ENCODE measurements at regions not wholly inside any gene's neighbourhood (a gene's known extent, or its start where the extent isn't known, plus 50 kb on each side); places are given as distances from the start of the nearest gene placed in this dataset.

DNA sequence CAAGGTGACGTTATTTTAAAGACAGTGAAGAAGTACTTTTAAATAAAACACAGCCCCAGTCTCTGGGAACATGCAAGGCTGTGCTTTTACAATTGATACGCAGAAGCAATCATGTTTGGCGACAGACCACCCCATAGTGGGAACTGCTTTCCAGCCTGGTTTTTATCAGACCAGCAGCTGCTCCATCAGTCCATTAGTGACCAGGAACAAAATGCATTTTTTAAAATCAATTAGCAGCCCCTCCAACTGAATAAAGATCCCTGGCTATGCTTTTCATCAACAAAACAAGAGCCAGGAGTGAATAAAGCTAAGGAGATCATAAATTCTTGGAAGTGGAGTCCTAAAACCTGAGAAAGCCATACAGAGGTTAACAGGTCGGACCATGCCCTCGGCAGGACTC, 153.0 kb upstream of the TENM3 start:
- DNase-seq (ENCODE audit: low spot score), result no peak

DNA sequence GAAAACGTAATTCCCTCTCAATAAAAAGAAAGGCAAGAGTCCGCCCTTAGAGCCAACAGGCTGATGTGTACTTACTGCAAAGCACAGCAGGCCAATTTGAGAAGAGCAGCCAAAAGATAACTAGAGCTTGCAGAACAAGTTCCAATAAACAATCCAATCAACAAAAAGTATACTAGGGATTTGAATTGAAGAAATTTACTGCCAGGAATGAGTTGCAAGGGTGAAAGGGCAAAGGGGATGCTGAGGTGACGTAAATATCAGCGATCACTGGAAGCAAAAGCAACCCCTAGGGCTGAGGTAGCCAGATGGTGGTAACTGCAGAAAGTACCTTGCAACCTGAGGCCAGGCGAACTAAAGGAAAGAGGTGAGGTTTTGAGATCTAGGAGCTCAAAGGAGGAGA, 152.1 kb upstream of the TENM3 start:
- DNase-seq (ENCODE audit: low spot score), result no peak

DNA sequence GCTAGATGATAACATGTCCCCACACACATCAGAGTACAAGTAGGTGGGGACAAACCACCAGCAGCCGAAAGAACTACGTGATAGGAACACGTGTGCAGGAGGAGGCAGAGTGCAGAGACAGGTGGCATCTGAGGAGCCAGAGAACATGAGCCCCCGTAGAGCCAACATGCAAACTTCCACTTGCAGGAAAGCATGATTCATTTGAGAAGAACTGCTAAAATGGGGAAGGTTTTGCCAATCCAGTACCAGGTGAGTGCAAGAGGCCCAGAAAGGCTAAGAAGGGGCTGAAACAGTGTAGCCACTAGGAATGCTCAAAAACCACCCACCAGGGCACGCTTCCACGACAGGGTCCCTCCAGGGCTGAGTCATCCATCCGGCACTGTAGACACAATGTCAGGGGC, 149.8 kb upstream of the TENM3 start:
- no peak for DNase-seq (ENCODE audit: low spot score)

DNA sequence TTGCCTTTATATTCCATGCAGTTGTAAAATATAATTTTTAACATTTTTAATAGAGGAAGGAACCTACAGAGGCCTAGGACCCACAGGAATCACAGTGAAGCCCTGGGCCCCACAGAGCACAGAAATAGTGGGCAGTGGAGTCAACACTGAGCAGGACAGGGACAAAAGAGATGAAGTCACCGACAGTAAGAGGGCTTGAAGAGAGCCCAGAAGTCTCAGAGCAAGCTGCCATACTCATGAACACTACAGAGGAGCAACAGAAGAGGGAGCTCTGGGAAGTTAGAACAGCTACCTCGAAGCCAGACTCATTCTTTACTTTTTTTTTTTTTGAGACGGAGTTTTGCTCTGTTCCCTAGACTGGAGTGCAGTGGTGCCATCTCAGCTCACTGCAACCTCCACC, 149.3 kb upstream of the TENM3 start:
- DNase-seq (ENCODE audit: low spot score), result no peak

DNA sequence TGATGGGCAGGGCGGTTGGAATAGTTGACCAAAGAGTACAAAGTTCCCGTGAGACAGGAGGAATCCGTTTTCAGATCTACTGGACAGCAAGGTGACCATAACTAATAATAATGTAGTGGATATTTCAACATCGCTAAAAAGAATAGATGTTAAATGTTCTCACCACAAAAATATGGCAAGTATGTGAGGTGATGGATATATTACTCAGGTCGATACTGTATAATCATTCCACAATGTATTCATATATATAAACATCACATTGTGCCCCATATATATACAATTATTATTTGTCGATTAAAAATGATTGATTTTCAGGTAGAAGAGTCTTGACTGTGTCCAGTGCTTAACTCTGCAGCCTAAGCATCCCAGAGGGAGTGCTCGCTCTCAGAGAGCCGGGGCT, 141.6 kb upstream of the TENM3 start:
- DNase-seq (ENCODE audit: low spot score), result no peak

DNA sequence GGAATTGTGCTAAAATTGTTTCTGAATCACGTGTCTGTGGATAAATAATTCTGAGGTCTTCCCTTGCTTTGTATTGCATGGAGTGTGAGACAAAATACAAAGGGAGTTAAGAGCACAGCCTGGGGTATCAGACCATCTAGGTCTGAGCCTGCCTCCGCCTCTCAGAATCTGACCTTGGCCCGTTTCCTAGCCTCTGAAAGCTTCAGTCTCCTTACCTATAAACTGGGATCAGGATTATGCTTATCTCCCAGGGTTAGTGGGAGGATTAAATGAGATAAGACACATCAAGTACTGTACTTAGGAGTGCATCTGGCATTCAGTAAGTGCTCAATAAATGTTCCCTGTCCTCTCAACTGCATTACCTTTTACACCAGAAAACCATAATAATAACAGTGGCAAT, 140.6 kb upstream of the TENM3 start:
- DNase-seq (ENCODE audit: low spot score), result no peak

DNA sequence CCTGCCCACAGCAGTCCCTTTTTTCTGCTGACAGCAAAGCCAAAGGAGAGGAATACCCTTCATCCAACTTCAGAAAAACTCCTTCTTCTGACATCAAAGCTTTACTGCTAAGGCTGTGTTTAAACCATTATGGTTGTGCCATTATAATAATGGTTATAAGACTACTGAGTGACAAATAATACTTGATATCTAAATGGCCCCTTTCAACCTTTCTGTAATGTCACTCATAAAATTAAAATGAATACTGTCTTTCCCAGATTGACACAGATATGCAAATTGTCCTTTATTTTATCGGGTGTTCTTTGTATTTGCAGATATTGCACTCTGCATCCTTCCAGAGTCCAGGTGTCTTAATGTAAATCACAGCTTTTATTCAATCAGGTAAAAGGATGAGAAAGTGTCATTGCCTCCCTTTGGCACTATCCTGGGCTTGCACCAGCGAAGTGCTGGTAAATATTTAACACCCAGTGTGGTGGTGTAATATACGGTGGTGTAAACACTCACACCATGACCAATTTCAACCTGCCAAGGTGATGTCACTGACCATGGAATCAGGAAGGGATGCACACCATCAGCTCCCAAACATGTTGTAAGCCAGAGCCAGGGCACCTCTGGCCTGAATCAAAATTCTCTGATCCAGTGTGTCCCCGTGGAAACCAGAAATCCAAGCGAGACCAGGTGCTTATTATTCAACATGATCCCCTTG, 139.4 kb upstream of the TENM3 start:
- DNase-seq (ENCODE audit: low spot score), result no peak

DNA sequence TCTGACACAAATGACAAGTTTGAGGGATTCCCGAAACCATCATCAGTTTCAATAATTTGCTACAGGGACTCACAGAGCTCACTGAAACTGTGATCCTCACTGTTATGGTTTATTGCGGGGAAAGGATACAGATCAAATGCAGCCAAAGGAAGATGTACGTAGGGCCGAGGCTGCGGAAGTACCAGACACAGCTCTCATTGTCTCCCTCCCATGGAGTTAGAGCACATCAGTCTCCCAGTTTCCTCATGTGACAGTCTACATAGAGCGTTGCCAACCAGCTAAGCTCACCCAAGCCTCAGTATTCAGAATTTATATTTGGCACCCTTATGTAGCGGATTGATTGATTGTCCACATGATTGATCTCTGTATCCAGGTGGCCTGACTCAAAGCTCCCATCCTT, 137.8 kb upstream of the TENM3 start:
- DNase-seq (ENCODE audit: low spot score), result no peak

DNA sequence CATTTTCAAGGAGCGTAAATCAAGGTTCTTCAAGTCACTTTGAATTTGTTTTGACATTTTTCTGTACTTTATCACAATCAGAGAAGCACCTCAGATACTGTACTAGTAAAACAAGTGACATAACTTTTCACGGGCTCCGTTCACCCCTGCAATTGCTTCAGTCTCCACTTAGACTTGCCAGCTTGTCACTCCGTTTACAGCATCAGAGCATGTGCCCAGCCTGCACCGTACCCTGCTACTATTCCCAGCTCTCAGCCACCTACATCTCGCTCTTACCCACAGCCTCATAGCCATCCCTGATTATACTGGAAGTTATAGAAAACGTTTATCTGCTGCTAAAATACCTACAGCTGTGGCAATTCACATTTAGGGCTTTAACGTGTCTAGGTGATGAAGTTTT, 135.3 kb upstream of the TENM3 start:
- DNase-seq (ENCODE audit: low spot score), result no peak

DNA sequence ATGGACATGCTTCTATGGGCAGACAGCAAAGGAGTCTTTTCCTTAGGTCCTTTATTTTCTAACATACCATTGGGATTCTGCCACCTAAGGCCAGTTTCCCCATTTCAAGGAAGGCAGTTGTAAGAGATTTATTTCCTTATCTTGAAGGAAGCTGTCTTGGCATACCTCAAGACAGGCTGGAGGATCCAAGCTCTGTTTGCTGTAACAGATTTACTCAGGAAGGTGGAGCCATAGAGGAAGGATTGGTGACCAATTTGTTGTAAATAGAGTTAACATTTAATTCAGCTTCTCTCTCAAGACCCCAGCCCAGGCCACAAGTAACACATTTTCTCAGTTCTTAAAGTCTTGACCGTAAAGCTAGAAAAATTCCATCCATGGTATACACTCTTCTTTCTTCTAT, 131.6 kb upstream of the TENM3 start:
- no peak for DNase-seq (ENCODE audit: low spot score)

DNA sequence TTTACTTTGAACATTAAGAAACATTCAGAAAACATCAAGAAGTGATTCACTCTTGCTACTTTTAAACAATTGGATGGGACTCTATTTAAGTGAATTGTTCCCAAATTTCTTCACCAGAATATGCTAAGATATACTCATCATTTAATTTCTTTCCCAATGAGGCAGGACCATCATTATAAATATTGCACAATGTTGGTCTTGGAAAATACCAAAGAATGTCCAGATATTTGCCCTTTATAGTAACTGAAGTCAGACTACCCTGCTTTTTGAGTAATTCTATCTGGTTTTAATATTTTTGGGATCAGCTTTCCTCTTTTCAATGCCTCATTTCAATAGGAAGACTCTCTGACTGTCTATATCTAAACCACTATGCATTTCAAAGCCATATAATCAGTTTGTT, 129.4 kb upstream of the TENM3 start:
- DNase-seq (ENCODE audit: low spot score), result no peak

DNA sequence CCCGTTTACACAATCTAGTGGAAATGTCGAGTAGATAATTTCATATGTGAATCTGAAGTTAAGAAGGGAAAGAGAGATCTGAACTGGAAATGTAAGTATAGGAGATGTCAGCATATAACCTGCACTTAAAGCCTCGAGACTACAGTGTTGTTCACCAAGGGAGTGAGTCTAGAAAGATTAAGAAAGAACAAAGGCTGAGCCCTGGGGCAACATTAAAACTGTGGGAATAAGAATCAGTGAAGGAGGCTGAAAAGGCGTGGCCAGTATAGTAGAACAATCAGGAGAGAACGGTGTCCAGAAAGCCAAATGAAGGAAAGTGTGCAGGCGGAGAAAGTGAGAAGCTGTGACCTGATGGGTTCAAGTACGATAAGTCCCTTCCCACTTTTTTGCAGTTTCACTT, 118.8 kb upstream of the TENM3 start:
- DNase-seq (ENCODE audit: low spot score), result no peak

DNA sequence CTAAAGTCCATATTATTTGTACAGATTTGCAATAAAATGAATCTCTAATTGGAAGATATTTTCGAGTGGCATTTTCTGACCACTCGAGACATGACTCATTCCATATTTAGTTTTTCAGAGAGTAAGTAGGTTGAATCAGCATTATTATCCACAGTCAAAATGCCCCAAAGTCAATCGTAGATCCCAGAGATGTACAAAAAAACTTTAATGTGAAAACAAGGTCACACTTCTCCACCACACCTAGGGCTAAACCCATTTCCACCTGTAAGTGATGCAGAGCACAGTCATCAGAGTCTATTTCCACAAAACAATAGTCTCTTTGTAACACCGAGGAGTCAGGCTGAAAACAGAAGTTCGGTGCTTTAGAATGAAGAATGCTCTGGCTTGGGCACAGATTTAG, 117.1 kb upstream of the TENM3 start:
- DNase-seq (ENCODE audit: low spot score), result no peak

DNA sequence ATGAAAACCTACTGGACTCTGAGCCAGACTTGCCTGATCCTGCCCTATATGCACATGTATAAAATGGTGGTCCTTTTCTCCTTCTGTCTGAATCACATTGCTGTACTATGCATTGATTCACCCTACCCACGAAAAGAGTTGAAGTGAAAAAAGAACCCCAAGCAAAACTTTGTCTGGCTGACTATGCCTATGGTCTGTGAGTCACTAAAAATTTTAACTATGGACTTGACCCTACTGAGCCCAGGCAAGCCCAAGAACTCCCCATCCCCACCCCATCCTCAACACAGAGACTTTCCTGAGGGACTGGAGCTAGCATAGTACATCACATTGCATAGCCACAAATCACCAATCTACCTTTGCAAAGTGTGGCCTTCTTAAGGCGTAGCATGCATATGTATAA, 116.6 kb upstream of the TENM3 start:
- no peak for DNase-seq (ENCODE audit: low spot score)

DNA sequence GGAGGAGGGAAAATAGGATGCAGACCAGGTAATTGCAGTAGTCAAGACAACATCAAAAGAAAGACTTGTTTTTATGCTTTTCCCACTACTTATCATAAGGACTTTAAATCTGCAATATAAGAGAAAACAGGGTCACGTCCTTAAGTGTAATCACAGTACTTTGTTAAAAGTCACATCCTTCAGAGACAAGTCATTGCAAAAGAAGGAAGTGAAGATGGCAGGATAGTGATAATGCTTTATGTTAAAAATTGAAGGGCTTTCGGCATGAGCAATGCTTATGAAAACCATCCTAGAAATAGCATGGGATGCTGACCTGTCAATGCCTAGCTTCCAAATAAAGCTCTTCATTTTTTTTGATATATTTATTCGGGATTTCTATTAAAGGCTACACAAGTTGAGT, 110.2 kb upstream of the TENM3 start:
- DNase-seq (ENCODE audit: low spot score), result no peak

DNA sequence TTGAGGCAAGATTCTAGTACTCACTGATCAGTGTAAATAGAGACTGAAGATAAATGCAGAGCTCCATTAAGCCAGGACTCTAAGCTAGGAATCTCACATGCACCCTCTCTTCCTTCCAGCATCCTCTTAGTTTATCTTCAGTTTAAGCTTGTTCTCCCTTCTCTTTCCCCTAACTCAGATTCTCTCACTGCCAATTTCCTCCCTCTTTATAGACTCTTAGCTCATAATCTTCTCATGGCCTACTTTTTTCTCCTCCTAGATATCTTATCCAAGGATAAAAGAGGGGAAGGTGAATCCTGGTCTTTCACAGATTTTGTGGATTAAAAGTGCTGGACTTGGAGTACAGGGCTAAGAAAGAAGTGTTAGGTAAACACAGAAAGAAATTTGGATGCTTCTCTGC, 108.9 kb upstream of the TENM3 start:
- DNase-seq (ENCODE audit: low spot score), result no peak

DNA sequence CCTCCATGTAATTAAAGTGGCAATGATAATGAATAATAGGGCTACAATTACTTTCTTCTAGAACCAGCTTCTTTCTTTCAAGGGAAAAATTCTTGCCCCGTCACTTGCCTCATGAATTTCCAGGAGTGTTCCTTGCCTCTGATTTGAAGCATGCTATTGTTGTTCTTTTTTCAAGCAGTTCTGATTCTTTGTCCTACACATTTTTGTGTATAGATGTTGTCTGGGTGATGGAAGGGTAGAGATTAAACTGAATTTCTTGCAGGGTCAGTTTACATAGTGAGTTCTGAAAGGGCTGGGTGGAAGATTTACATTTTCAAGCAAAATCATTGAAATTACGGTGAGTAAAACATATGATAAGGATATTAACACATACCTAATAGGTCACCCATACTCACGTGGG, 107.0 kb upstream of the TENM3 start:
- DNase-seq (ENCODE audit: low spot score), result no peak

DNA sequence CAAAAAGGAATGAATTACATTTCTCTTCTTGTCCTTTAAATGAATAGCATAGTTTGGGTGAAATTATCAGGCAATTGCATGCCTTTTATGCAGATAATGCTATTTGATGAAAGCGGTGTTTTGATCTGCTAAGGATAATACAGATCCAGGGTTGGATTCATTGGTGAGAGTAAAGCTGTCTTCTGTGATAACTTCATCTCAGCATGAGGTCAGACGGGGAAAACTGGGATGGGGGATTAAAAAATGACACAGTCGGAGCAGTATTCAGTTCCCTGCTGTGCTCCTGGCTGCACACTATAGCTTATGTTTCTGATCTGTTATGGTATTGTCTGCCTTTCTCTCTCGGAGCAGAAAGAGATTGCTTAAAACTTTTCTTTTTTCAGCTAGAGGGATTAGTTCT, 105.9 kb upstream of the TENM3 start:
- no peak for DNase-seq (ENCODE audit: low spot score)

DNA sequence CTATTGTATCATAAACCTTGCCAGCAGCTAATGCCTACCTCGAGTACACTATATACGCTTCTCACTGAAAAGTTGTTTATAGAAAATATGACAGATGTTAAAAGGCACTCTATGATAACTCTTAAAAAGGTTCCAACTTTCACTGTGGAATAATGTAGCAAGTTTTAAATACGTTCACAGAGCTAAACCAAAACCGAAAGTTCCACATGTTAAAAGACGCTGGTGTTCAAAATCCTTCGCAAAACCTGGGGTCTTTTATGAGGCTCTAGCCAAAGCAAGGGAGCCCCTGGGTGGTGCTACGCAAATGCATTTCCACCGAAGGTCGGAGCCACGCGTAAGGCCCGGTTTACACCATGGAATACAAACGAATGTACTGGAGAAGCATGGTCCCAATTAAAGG, 103.7 kb upstream of the TENM3 start:
- no peak for DNase-seq (ENCODE audit: low spot score)

DNA sequence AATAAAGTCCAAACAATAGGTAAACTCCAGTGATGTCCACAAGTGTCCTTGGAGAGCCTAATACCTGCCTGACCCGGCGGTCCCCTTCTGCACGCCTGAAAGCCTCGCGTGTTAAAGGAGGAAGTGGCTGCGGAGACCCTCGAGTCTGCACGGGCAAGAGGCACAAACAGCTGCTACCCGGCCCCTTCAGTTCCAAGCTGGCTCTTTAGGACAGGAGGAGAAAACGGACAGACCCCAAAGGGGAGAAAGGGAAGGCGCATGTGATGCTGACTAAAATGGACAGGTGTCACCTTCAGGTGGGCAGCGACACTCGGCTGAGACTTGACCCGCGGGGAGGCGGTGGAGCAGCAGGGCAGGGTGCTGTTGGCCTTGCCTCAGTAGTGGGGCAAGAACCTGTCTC, 102.7 kb upstream of the TENM3 start:
- DNase-seq (ENCODE audit: low spot score), result no peak

DNA sequence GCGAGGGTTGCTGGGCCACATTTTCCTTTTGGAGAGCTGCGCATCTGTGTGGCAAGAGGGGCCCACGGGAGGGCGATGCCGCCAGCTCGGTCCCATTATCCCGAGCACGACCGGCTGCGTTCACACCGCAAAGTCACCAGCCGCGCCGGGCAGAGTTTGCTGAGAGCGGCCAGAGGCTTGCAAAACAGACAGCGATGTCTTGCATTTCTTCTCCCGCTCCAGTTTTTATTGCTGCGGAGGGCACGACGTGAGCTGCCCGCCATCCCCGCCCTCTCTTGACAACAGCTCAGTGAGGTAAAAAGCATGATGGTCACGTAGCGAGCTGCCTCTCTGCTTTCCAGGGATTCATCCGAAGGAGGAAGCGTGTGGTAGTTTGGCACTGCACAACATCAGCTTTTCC, 102.1 kb upstream of the TENM3 start:
- DNase-seq (ENCODE audit: low spot score), result no peak

DNA sequence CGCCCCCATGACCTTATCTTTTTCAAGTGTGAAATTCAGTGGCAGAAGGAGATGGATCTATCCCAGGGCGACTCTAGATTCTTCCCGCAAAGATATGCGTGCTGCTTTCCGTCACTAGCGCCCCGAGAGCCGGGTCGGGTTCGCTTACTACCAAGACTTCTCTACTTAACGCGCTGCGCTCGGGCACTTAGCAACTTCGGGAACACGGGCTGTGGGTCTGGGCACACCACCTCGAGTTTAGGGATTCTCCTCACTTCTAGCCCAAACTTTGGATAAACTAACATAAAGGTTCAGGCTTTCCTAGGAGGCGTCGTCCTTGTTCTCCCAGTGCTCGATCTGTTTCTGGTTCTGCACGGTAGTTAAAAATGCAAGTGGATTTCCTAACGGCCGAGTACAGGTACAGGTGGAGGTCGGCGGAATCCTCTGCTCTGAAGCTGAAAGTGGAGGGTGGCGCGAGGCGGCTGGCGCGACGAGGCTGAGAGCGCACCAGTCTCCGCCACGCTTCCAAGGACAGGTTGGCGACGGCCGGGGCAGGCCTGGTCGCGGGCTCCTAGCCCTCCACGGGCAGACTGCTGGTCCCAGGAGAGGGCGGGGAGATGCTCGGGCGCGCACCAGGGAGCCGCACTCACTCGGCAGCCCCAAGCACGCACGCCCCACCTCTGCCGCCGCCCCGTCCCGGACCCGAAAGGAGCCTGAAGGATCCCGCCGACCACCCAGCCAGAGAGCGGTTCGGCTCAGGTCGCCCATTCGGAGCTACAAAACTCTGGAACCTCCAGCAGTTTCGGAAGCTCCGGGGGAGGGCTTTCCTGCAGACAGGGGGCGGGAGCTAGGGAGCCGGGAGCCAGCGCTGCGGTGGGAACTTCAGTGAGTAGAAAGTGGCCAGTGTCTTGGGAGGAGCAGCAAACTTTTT, 100.8 kb upstream of the TENM3 start:
- no peak for DNase-seq (ENCODE audit: low spot score)

DNA sequence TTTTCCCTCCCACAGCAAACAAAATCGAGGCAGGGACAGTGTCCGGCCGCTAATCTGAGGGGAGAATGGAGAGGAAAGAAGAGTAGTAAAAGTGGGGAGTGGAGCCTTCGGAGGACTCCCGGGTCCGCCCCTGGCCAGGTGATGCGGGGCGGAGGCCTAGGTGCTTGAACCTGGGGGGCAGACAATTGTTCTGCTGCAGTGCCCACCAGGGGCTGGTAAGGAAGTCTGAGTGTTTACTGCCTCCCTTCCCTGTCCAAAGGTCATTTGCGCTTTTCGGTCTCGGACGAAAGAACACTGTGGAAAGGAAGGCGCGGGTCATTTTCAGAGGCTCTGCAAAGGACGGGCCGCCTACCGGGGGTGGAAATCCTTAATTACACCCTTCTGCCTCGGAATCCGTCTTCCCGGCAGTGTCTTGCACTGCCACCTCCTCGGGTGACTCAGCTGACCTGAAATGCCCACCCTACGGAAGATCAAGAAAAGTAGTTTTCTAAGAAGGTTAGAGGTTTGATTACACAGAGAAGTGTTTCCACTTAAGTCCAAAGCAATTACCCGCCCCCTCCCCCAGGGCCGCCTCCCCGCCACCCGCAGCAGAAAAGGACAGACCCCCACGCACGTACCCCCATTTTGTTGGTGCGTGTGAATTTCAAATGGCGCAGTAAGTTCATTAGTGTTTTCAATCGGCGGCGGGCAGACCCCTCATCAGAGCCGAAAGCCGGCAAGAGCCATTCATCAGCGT, 99.9 kb upstream of the TENM3 start:
- DNase-seq (ENCODE audit: low spot score), result peak; percentile 23

Measured in RKO (cell line).